ENCODE measurements at regions not wholly inside any gene's neighbourhood (a gene's known extent, or its start where the extent isn't known, plus 50 kb on each side); places are given as distances from the start of the nearest gene placed in this dataset.

DNA sequence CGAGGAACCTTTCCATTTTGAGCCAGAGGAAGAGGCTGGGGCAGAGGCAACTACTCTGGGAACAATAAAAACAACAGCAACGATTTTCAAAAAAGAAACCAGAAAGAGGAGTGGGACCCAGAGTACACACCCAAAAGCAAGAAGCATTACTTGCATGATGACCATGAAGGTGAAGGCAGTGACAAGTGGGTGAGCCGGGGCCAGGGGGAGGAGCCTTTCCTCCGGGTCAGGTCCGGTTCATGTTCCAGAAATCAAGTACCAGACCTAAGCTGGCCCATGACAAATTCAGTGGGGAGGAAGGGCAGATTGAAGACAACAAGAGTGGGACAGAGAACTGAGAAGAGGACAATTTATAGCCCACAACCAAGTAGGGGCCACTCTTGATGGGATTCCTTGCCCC, 77.2 kb upstream of the STT3B start:
- TF ChIP-seq, protein P1, sequence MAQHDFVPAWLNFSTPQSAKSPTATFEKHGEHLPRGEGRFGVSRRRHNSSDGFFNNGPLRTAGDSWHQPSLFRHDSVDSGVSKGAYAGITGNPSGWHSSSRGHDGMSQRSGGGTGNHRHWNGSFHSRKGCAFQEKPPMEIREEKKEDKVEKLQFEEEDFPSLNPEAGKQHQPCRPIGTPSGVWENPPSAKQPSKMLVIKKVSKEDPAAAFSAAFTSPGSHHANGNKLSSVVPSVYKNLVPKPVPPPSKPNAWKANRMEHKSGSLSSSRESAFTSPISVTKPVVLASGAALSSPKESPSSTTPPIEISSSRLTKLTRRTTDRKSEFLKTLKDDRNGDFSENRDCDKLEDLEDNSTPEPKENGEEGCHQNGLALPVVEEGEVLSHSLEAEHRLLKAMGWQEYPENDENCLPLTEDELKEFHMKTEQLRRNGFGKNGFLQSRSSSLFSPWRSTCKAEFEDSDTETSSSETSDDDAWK (CRISPR knock-in tag; IDR thresholded peaks at IDR 0.05), result no peak
- TF ChIP-seq, protein P2, sequence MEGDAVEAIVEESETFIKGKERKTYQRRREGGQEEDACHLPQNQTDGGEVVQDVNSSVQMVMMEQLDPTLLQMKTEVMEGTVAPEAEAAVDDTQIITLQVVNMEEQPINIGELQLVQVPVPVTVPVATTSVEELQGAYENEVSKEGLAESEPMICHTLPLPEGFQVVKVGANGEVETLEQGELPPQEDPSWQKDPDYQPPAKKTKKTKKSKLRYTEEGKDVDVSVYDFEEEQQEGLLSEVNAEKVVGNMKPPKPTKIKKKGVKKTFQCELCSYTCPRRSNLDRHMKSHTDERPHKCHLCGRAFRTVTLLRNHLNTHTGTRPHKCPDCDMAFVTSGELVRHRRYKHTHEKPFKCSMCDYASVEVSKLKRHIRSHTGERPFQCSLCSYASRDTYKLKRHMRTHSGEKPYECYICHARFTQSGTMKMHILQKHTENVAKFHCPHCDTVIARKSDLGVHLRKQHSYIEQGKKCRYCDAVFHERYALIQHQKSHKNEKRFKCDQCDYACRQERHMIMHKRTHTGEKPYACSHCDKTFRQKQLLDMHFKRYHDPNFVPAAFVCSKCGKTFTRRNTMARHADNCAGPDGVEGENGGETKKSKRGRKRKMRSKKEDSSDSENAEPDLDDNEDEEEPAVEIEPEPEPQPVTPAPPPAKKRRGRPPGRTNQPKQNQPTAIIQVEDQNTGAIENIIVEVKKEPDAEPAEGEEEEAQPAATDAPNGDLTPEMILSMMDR (CRISPR knock-in tag; IDR thresholded peaks at IDR 0.05), result no peak
- TF ChIP-seq, protein P3, sequence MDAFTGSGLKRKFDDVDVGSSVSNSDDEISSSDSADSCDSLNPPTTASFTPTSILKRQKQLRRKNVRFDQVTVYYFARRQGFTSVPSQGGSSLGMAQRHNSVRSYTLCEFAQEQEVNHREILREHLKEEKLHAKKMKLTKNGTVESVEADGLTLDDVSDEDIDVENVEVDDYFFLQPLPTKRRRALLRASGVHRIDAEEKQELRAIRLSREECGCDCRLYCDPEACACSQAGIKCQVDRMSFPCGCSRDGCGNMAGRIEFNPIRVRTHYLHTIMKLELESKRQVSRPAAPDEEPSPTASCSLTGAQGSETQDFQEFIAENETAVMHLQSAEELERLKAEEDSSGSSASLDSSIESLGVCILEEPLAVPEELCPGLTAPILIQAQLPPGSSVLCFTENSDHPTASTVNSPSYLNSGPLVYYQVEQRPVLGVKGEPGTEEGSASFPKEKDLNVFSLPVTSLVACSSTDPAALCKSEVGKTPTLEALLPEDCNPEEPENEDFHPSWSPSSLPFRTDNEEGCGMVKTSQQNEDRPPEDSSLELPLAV (CRISPR knock-in tag; conservative IDR thresholded peaks at IDR 0.05; ENCODE audit: low read depth), result no peak
- TF ChIP-seq, protein P4, sequence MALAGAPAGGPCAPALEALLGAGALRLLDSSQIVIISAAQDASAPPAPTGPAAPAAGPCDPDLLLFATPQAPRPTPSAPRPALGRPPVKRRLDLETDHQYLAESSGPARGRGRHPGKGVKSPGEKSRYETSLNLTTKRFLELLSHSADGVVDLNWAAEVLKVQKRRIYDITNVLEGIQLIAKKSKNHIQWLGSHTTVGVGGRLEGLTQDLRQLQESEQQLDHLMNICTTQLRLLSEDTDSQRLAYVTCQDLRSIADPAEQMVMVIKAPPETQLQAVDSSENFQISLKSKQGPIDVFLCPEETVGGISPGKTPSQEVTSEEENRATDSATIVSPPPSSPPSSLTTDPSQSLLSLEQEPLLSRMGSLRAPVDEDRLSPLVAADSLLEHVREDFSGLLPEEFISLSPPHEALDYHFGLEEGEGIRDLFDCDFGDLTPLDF (CRISPR knock-in tag; IDR thresholded peaks at IDR 0.05), result no peak
- TF ChIP-seq NKX3-1 (CRISPR knock-in tag; IDR thresholded peaks at IDR 0.05), result no peak
- TF ChIP-seq ZNF138 (CRISPR knock-in tag; IDR thresholded peaks at IDR 0.05; ENCODE audit: low read depth), result no peak
- no peak for TF ChIP-seq POLR2A (IDR thresholded peaks at IDR 0.05; ENCODE audit: insufficient read depth in 1 of 2, low read depth in 2 of 2, low read length in 2 of 2)
- TF ChIP-seq, protein P5, sequence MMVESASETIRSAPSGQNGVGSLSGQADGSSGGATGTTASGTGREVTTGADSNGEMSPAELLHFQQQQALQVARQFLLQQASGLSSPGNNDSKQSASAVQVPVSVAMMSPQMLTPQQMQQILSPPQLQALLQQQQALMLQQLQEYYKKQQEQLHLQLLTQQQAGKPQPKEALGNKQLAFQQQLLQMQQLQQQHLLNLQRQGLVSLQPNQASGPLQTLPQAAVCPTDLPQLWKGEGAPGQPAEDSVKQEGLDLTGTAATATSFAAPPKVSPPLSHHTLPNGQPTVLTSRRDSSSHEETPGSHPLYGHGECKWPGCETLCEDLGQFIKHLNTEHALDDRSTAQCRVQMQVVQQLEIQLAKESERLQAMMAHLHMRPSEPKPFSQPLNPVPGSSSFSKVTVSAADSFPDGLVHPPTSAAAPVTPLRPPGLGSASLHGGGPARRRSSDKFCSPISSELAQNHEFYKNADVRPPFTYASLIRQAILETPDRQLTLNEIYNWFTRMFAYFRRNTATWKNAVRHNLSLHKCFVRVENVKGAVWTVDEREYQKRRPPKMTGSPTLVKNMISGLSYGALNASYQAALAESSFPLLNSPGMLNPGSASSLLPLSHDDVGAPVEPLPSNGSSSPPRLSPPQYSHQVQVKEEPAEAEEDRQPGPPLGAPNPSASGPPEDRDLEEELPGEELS (CRISPR knock-in tag; IDR thresholded peaks at IDR 0.05), result no peak
- TF ChIP-seq ZNF235 (CRISPR knock-in tag; IDR thresholded peaks at IDR 0.05; ENCODE audit: borderline replicate concordance), result no peak
- TF ChIP-seq, protein P6, sequence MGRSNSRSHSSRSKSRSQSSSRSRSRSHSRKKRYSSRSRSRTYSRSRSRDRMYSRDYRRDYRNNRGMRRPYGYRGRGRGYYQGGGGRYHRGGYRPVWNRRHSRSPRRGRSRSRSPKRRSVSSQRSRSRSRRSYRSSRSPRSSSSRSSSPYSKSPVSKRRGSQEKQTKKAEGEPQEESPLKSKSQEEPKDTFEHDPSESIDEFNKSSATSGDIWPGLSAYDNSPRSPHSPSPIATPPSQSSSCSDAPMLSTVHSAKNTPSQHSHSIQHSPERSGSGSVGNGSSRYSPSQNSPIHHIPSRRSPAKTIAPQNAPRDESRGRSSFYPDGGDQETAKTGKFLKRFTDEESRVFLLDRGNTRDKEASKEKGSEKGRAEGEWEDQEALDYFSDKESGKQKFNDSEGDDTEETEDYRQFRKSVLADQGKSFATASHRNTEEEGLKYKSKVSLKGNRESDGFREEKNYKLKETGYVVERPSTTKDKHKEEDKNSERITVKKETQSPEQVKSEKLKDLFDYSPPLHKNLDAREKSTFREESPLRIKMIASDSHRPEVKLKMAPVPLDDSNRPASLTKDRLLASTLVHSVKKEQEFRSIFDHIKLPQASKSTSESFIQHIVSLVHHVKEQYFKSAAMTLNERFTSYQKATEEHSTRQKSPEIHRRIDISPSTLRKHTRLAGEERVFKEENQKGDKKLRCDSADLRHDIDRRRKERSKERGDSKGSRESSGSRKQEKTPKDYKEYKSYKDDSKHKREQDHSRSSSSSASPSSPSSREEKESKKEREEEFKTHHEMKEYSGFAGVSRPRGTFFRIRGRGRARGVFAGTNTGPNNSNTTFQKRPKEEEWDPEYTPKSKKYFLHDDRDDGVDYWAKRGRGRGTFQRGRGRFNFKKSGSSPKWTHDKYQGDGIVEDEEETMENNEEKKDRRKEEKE (IDR thresholded peaks at IDR 0.05), result no peak

All from HepG2 (cell line).